ENCODE measurements at regions not wholly inside any gene's neighbourhood (a gene's known extent, or its start where the extent isn't known, plus 50 kb on each side); places are given as distances from the start of the nearest gene placed in this dataset.

- intact Hi-C loops (cut with DNase I), result no loop called here
- no peak for TF ChIP-seq CTCF (IDR thresholded peaks at IDR 0.05; ENCODE audit: borderline replicate concordance, extremely low read depth, insufficient read depth)
Measured at GRCh38 chr2:136251197-136251884, 133.4 kb upstream of the CXCR4 start.

DNA sequence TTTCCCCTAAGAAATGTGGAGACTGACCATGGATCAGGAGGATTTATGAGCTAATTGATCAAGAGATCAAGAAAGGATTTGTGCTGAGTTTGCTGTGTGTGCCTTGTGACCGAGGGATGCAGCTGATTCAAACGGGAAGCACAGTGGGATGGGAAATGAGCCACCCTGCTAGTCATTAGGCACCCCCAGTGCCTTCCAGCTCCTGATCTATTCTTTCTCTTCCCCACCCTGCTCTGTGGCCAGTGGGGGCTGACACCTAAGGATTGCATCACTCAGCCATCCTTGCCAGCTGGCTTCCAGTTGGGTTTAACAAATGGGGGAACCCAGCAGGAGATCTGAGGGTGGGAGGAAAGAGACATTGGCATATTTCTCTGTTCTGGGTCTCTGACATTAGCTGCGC is 132.2 kb upstream of the CXCR4 start:
- DNase-seq (no peak), FAIRE-seq (no peak)
- Histone ChIP-seq H3K4me1 (ENCODE audit: control insufficient read depth in 2 of 3, insufficient read depth in 2 of 3, low read depth in 1 of 3, low read length in 3 of 3) (peaks cover 0 to 3% (median 0%) of the 10 kb centered on the region in 3 donors), H3K9ac (ENCODE audit: low read length in 3 of 3) (no peak overlapping the region), H3K9me3 (ENCODE audit: control insufficient read depth in 2 of 3, insufficient read depth in 1 of 3, low read length in 3 of 3) (no peaks in the 10 kb centered on the region), H3K27me3 (ENCODE audit: control insufficient read depth, insufficient read depth, low read length) (no peaks in the 10 kb centered on the region), H3K27ac (ENCODE audit: low read depth in 2 of 2, low read length in 2 of 2) (no peak overlapping the region), H3K36me3 (ENCODE audit: control insufficient read depth in 2 of 3, insufficient read depth in 3 of 3, low read length in 3 of 3) (no peaks in the 10 kb centered on the region), H3K4me3 (ENCODE audit: low read length in 3 of 3) (no peak overlapping the region)
- TF ChIP-seq CTCF (IDR thresholded peaks at IDR 0.05; ENCODE audit: borderline replicate concordance, extremely low read depth, insufficient read depth), result no peak
- intact Hi-C loops (cut with DNase I), result no loop called here

More at GRCh38 chr2:136251197-136251884, 133.4 kb upstream of the CXCR4 start:
- no peaks in the 10 kb centered on the region for H3K36me3 ChIP-seq (ENCODE audit: control insufficient read depth in 2 of 3, insufficient read depth in 3 of 3, low read length in 3 of 3)
- no peaks in the 10 kb centered on the region for H3K27me3 ChIP-seq (ENCODE audit: control insufficient read depth, insufficient read depth, low read length)
- no peaks in the 10 kb centered on the region for H3K4me1 ChIP-seq (ENCODE audit: control insufficient read depth in 2 of 3, insufficient read depth in 2 of 3, low read depth in 1 of 3, low read length in 3 of 3)
- H3K9me3 ChIP-seq (ENCODE audit: control insufficient read depth in 2 of 3, insufficient read depth in 1 of 3, low read length in 3 of 3), result no peaks in the 10 kb centered on the region
- H3K4me3 ChIP-seq (ENCODE audit: low read length in 3 of 3), result no peak overlapping the region
- FAIRE-seq (no peak), DNase-seq (no peak)
- no peak overlapping the region for H3K27ac ChIP-seq (ENCODE audit: low read depth in 2 of 2, low read length in 2 of 2)
- H3K9ac ChIP-seq (ENCODE audit: low read length in 3 of 3), result no peak overlapping the region

DNA sequence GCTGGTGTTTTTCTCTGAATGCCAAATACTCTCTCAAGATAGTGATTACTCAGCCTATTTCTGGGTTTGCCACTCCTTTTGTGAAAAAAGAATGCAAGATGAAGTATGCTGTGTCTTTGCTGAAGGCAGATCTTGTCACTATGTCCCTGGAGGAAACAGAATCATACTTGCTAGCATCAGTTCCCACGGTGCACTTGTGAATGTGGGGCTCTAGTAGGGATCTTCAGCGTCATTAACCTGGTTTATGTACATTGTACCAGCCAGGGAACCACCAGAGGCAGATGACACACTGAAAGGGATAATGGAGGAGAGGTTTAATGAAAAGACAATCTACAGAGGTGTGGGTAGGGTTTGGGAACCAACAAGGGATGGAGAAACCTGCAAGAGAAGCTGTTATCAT is 131.0 kb upstream of the CXCR4 start:
- TF ChIP-seq CTCF (IDR thresholded peaks at IDR 0.05; ENCODE audit: borderline replicate concordance, extremely low read depth, insufficient read depth), result no peak
- Histone ChIP-seq H3K27me3 (ENCODE audit: control insufficient read depth, insufficient read depth, low read length) (no peaks in the 10 kb centered on the region), H3K9me3 (ENCODE audit: control insufficient read depth in 2 of 3, insufficient read depth in 1 of 3, low read length in 3 of 3) (no peaks in the 10 kb centered on the region), H3K27ac (ENCODE audit: low read depth in 2 of 2, low read length in 2 of 2) (no peak overlapping the region), H3K36me3 (ENCODE audit: control insufficient read depth in 2 of 3, insufficient read depth in 3 of 3, low read length in 3 of 3) (no peaks in the 10 kb centered on the region), H3K9ac (ENCODE audit: low read length in 3 of 3) (no peak overlapping the region), H3K4me3 (ENCODE audit: low read length in 3 of 3) (no peak overlapping the region), H3K4me1 (ENCODE audit: control insufficient read depth in 2 of 3, insufficient read depth in 2 of 3, low read depth in 1 of 3, low read length in 3 of 3) (peaks cover 0 to 3% (median 0%) of the 10 kb centered on the region in 3 donors)
- DNase-seq (no peak), FAIRE-seq (no peak)
- intact Hi-C loops (cut with DNase I), result no loop called here

DNA sequence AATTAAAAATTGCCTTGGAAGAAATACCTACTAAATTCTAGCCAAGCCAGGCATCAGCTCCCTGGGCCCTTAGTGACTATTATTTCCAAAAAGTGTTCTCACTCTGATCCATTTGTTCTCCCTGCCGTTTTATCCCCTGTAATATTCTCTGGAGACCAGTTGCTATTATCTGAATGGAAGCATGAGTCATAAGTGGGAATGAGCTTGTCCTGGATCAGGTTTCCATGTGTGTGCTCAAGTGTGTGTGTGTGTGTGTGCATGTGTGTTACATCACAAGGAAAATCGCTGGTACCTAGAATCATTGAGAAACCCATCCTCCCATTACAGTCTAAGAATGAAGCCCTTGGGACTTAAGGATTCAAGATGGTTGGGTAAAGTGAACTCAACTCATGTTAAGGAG is 130.3 kb upstream of the CXCR4 start:
- intact Hi-C loops (cut with DNase I), result no loop called here
- no peak overlapping the region for H3K4me3 ChIP-seq (ENCODE audit: low read length in 3 of 3)
- H3K4me1 ChIP-seq (ENCODE audit: control insufficient read depth in 2 of 3, insufficient read depth in 2 of 3, low read depth in 1 of 3, low read length in 3 of 3), result peaks cover 0 to 3% (median 0%) of the 10 kb centered on the region in 3 donors
- H3K9me3 ChIP-seq (ENCODE audit: control insufficient read depth in 2 of 3, insufficient read depth in 1 of 3, low read length in 3 of 3), result no peaks in the 10 kb centered on the region
- FAIRE-seq (no peak), DNase-seq (no peak)
- H3K27ac ChIP-seq (ENCODE audit: low read depth in 2 of 2, low read length in 2 of 2), result no peak overlapping the region
- no peaks in the 10 kb centered on the region for H3K27me3 ChIP-seq (ENCODE audit: control insufficient read depth, insufficient read depth, low read length)
- no peak overlapping the region for H3K9ac ChIP-seq (ENCODE audit: low read length in 3 of 3)
- H3K36me3 ChIP-seq (ENCODE audit: control insufficient read depth in 2 of 3, insufficient read depth in 3 of 3, low read length in 3 of 3), result no peaks in the 10 kb centered on the region
- no peak for TF ChIP-seq CTCF (IDR thresholded peaks at IDR 0.05; ENCODE audit: borderline replicate concordance, extremely low read depth, insufficient read depth)

Measured in kidney (tissue), 13 donors.